Adipocyte (in vitro differentiated cells): ENCODE measurements at regions not wholly inside any gene's neighbourhood (a gene's known extent, or its start where the extent isn't known, plus 50 kb on each side); places are given as distances from the start of the nearest gene placed in this dataset.

Experiments
- DNase-seq: peaks from one replicate; pipeline ENCODE4 v3.0.0-alpha.2; 2015; ENCODE audit warnings: low read depth
- H3K27me3 ChIP-seq: replicated peaks from 2 replicates; pipeline ENCODE4 v1.7.0; 2013; ENCODE audit warnings: mild to moderate bottlenecking, low read length, moderate library complexity; ENCODE audit not compliant: control insufficient read depth, insufficient read depth
- H3K36me3 ChIP-seq: 2 replicates; pipeline ENCODE4 v1.7.0; 2013; ENCODE audit warnings: low read length, mild to moderate bottlenecking, moderate library complexity; ENCODE audit not compliant: control insufficient read depth, insufficient read depth, severe bottlenecking
- H3K4me1 ChIP-seq: 2 replicates; pipeline ENCODE4 v1.7.0; 2013; ENCODE audit warnings: mild to moderate bottlenecking, low read length, moderate library complexity; ENCODE audit not compliant: control insufficient read depth, insufficient read depth
- H3K4me3 ChIP-seq: 2 replicates; pipeline ENCODE4 v1.7.0; 2013; ENCODE audit warnings: mild to moderate bottlenecking, low read length, moderate library complexity
- H3K9ac ChIP-seq: 2 replicates; pipeline ENCODE4 v1.7.0; 2013; ENCODE audit warnings: mild to moderate bottlenecking, low read length, moderate library complexity
- H3K9me3 ChIP-seq: 2 replicates; pipeline ENCODE4 v1.7.0; 2013; ENCODE audit warnings: mild to moderate bottlenecking, low read length, moderate library complexity; ENCODE audit not compliant: control insufficient read depth

DNA sequence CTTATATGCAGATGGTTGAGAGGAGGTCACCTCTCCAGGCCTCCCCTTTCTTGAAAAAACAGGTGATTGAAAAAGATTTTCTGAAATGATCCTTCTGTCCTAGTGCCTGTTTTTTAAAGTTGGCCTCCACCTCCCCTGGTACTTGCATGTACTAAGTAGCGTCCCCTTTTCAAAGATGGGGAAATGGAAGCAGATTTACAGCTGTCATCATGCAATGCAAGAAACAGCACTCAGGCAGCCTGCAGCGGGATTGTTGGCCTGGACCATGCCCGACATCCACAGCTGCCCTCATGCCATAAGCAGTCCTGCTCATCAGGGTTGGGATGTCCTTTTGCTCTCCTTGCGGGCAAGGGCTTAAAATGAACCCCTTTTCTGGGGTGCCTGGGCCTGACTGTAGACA, 127.2 kb upstream of the MGMT start:
- DNase-seq: no peak
- Histone ChIP-seq H3K4me1 (no peaks in the 10 kb centered on the region), H3K27me3 (no peaks in the 10 kb centered on the region), H3K9ac (no peak overlapping the region), H3K36me3 (no peaks in the 10 kb centered on the region), H3K9me3 (no peaks in the 10 kb centered on the region), H3K4me3 (no peak overlapping the region)

GRCh38 chr10:129341087-129341486, 126.0 kb upstream of the MGMT start:
- Histone ChIP-seq H3K9ac (no peak overlapping the region), H3K4me3 (no peak overlapping the region), H3K36me3 (no peaks in the 10 kb centered on the region), H3K4me1 (no peaks in the 10 kb centered on the region), H3K9me3 (no peaks in the 10 kb centered on the region), H3K27me3 (no peaks in the 10 kb centered on the region)
- DNase-seq: no peak

GRCh38 chr10:129342385-129342784, 124.7 kb upstream of the MGMT start:
- H3K9ac ChIP-seq: no peak overlapping the region
- H3K4me3 ChIP-seq: no peak overlapping the region
- H3K4me1 ChIP-seq: no peaks in the 10 kb centered on the region
- H3K27me3 ChIP-seq: no peaks in the 10 kb centered on the region
- no peaks in the 10 kb centered on the region for H3K36me3 ChIP-seq
- DNase-seq: no peak
- H3K9me3 ChIP-seq: no peaks in the 10 kb centered on the region

- H3K9ac ChIP-seq: no peak overlapping the region
- H3K36me3 ChIP-seq: no peaks in the 10 kb centered on the region
- no peak overlapping the region for H3K4me3 ChIP-seq
- no peaks in the 10 kb centered on the region for H3K4me1 ChIP-seq
- DNase-seq: no peak
- no peaks in the 10 kb centered on the region for H3K9me3 ChIP-seq
- H3K27me3 ChIP-seq: no peaks in the 10 kb centered on the region
Measured at GRCh38 chr10:129343141-129343540, 123.9 kb upstream of the MGMT start.

DNA sequence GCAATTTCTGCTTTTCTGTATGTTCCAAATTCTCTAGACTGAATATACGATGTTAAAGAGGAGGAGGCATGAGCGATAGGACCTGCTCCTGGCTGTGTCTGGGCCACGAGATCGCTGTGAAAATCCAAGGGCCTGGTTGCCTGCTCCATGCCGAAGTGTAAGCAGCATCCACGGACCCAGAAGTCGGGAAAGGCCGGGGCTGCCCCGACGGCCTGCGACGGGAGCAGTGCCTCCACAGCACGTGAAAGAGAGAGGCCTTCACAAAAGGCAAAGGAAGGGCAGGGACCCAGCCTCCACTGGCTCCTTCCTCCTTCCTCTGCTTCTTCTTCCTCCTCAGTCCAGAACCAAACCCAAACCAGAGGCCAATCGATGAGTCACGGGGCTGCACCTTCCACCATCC, 122.9 kb upstream of the MGMT start:
- no peak overlapping the region for H3K4me3 ChIP-seq

DNA sequence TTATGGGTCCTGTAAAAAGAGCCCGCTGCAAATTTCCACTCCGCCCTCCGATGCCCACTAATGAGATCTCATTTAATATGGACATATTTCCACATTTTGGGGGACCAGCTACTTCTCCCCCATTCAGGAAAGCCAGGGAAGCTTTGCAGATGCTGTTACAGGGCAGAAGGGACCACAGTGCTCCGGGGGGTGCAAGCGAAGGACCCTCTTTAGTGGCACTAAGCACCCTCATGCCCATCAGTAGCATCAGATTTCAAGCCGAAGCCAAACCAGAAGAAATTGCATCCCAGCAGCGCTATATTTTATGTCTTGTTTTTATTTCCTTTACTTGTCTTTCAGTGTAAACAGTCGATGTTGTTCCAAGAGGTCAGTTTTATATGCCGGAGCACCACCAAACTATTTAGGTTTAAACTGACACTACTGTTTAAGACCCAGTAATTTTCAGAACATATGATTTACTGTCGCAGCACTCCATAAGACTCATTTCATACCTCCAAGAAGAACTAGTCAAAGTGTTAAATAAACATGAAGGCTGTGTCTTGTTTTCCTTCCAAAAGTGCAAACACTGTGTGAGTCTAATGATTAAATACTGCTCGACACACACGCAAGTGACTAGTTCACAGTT, 122.2 kb upstream of the MGMT start:
- no peak for DNase-seq
- Histone ChIP-seq H3K36me3 (no peaks in the 10 kb centered on the region), H3K27me3 (no peaks in the 10 kb centered on the region), H3K4me1 (no peaks in the 10 kb centered on the region), H3K9ac (no peak overlapping the region), H3K4me3 (no peak overlapping the region), H3K9me3 (no peaks in the 10 kb centered on the region)

More for the DNA sequence above, 122.9 kb upstream of the MGMT start:
- Histone ChIP-seq H3K27me3 (no peaks in the 10 kb centered on the region), H3K9me3 (no peaks in the 10 kb centered on the region), H3K4me1 (no peaks in the 10 kb centered on the region), H3K36me3 (no peaks in the 10 kb centered on the region), H3K9ac (no peak overlapping the region)
- DNase-seq: no peak

- Histone ChIP-seq H3K36me3 (no peaks in the 10 kb centered on the region), H3K9me3 (no peaks in the 10 kb centered on the region), H3K4me1 (no peaks in the 10 kb centered on the region), H3K9ac (no peak overlapping the region), H3K27me3 (no peaks in the 10 kb centered on the region), H3K4me3 (no peak overlapping the region)
- DNase-seq: no peak
Measured at GRCh38 chr10:129345763-129346162, 121.3 kb upstream of the MGMT start.

DNA sequence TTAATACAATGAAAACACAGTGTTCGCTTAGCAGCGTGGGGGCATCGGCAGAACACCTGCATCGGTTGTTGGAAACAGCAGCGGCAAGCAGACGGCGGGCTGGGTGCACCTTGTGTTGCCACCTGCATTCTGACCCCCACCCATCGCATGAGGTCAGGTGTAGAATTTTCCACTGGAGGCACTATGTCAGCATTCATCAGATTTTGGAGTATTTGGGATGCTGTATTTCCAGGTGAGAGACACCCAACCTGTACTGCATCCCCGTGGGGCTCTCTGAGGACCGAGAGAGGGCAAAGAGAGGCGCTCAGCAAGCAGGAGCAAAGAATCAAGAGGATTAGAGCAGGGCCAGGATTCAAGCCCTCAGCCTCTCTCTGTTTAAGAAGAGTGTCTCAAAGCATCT, 116.4 kb upstream of the MGMT start:
- H3K27me3 ChIP-seq: no peaks in the 10 kb centered on the region
- no peak overlapping the region for H3K4me3 ChIP-seq
- no peaks in the 10 kb centered on the region for H3K36me3 ChIP-seq
- no peaks in the 10 kb centered on the region for H3K4me1 ChIP-seq
- no peak overlapping the region for H3K9ac ChIP-seq
- no peak for DNase-seq
- H3K9me3 ChIP-seq: peaks cover 9% of the 10 kb centered on the region

DNA sequence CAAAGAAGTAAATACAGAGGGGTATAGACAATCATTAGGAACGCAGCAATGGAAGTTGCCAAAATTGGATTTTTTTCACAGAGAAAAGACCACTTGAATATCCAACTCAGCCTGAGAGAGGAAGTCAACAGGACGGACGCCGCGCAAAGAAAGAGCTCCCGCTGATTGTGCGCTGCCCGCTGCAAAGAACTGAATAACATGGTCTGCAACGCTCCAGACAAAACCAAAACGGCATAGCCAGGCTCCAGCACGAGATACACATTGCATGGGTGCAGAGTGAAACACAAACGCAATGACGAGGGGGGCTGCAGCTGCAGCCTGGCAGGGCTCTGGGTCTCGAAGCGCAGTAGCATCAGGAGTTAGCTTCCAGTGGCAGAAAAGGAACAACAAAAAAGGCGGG, 113.9 kb upstream of the MGMT start:
- Histone ChIP-seq H3K9me3 (peaks cover 26% of the 10 kb centered on the region), H3K27me3 (no peaks in the 10 kb centered on the region), H3K9ac (no peak overlapping the region), H3K4me1 (no peaks in the 10 kb centered on the region), H3K36me3 (no peaks in the 10 kb centered on the region), H3K4me3 (no peak overlapping the region)
- DNase-seq: no peak

DNA sequence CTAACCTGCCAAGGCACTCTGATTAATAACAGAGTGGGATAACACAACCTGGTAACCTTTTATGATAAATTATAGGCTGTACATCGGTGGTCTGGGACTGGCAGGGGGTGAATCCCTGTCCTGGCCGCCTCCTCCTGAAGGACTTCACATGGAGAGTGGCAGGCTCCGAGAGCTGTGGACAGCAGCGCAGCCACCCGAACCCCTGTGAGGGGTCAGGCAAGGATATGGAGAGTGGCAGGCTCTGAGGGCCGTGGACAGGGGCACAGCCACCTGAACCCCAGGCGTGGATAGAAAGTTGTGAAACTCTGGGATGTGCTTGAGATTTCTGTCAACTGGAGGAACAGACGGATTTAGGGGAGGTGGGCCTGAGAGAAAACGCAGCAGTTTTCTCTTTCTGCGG, 107.0 kb upstream of the MGMT start:
- Histone ChIP-seq H3K9me3 (peaks cover 23% of the 10 kb centered on the region), H3K9ac (no peak overlapping the region), H3K4me3 (no peak overlapping the region), H3K27me3 (peaks cover 7% of the 10 kb centered on the region), H3K4me1 (no peaks in the 10 kb centered on the region), H3K36me3 (no peaks in the 10 kb centered on the region)
- DNase-seq: no peak

DNA sequence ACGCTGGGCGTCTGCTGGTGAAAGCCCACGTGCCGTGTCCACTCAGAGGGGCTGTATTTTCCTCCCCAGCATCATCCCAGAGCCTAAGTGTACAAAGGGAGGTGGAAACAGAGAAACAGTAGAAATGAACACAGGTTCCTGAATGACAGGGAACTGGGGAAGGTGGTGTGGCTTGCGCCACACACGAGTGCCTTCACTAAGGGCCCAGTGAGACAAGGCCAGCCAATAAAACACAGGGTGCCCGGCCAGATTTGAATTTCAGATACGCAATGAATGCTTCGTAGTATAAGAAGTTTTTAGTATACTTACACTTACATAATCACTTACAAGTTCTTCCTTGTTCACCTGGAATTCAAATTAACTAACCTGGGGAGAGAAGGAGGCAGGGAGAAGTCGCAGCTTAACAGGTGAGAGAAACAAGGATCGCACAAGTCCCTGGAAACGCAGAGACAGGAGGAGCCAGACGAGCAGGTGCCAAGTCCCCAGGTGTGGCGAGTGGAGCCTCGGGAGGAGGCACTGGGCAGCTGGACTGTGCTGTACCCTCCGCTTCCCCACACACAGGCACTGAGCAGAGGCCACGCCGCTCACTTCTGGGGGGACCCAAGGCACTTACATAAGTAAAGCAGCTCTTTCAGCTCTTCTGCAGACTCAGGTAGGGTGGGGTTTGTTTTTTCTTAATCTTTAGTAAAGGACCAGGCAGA, 105.2 kb upstream of the MGMT start:
- no peaks in the 10 kb centered on the region for H3K4me1 ChIP-seq
- DNase-seq: no peak
- H3K4me3 ChIP-seq: no peak overlapping the region
- no peak overlapping the region for H3K9ac ChIP-seq
- peaks cover 7% of the 10 kb centered on the region for H3K27me3 ChIP-seq
- H3K36me3 ChIP-seq: no peaks in the 10 kb centered on the region
- peaks cover 6% of the 10 kb centered on the region for H3K9me3 ChIP-seq

DNA sequence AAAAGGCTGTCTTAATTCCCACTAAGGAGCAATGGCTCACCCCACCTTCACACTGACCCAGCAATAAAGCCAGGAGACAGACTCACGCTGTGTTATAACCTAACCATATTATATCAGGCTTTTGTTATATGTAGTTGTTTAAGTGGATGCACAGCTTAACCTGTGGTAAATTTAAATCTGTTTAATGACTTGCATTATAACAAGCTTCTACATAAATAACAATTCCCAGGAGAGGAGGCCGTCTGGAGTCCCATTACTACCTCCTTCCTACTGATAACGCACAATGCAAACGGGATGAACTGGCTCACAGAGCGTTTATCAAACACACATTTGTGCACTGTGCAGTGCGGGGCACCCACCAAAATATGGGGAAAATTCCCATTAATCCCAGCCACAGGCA, 102.1 kb upstream of the MGMT start:
- H3K27me3 ChIP-seq: peaks cover 12% of the 10 kb centered on the region
- H3K9ac ChIP-seq: no peak overlapping the region

More for the DNA sequence above, 102.1 kb upstream of the MGMT start:
- no peak for DNase-seq
- H3K36me3 ChIP-seq: no peaks in the 10 kb centered on the region
- no peak overlapping the region for H3K4me3 ChIP-seq
- H3K4me1 ChIP-seq: no peaks in the 10 kb centered on the region
- H3K9me3 ChIP-seq: no peaks in the 10 kb centered on the region
